Mesodermal cell (in vitro differentiated cells): ENCODE measurements at regions not wholly inside any gene's neighbourhood (a gene's known extent, or its start where the extent isn't known, plus 50 kb on each side); places are given as distances from the start of the nearest gene placed in this dataset.

Source experiments
- H3K27ac ChIP-seq: 2 replicates; pipeline ENCODE4 v1.7.0; 2013; ENCODE audit warnings: mild to moderate bottlenecking, low read depth, low read length, moderate library complexity; ENCODE audit not compliant: severe bottlenecking
- H3K36me3 ChIP-seq: 2 replicates; pipeline ENCODE4 v1.7.1; 2013; ENCODE audit warnings: mild to moderate bottlenecking, low read length, moderate library complexity; ENCODE audit not compliant: control insufficient read depth, insufficient read depth
- H3K4me1 ChIP-seq: one replicate; pipeline ENCODE4 v1.7.1; 2013; ENCODE audit warnings: mild to moderate bottlenecking, low read length; ENCODE audit not compliant: insufficient read depth, control insufficient read depth, poor library complexity, severe bottlenecking
- H3K4me3 ChIP-seq: 2 replicates; pipeline ENCODE4 v1.7.0; 2013; ENCODE audit warnings: low read length, control low read depth, mild to moderate bottlenecking; ENCODE audit not compliant: insufficient read depth, poor library complexity, severe bottlenecking; ENCODE audit errors: extremely low read depth
- H3K9me3 ChIP-seq: 2 replicates; pipeline ENCODE4 v1.7.1; 2013; ENCODE audit warnings: mild to moderate bottlenecking, low read length, moderate library complexity; ENCODE audit not compliant: control insufficient read depth
- WGBS, 2 experiments: methylation state at CpG; one replicate each; pipeline ENCODE4 v1.1.5; 2013; ENCODE audit warnings: missing lambda C conversion rate in 2 of 2; ENCODE audit not compliant: insufficient coverage in 2 of 2; 5-methylcytosine and 5-hydroxymethylcytosine counted together

DNA sequence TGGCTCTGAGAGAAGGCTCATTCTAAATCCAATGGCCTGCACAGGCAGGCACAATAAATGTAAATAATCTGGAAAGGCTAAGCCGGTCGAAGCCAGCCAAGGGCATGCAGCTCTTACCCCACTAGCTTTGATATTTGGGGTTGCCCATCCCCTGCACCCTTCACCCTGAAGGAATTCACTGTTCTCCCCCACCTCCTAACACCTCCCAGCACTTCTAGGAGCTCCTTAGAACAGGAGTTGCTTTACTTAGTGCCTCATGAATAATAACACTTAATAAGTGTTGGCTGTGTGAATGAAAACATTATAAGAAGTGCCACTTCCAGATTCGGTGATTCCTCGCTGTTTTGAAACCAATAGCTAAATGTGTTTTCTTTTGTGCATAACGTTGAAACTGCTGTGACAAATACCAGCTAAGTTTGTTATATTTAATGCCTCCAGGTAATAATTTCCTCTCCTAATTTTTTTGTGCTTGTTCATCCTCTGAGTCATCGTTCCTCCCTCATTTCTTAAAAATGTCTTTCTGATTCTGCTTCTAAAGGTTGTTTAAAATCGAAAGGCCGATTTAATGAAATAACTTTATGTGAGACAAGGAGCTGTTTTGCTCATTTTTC, 458.8 kb downstream of the METTL4 start:
- no peak overlapping the region for H3K27ac ChIP-seq
- no peaks in the 10 kb centered on the region for H3K36me3 ChIP-seq
- H3K4me3 ChIP-seq = no peak overlapping the region
- no peaks in the 10 kb centered on the region for H3K9me3 ChIP-seq
- peaks cover 12% of the 10 kb centered on the region for H3K4me1 ChIP-seq
- 94 to 96% methylated on average over 3 to 5 of the region's 8 CpGs for WGBS, 2 experiments

DNA sequence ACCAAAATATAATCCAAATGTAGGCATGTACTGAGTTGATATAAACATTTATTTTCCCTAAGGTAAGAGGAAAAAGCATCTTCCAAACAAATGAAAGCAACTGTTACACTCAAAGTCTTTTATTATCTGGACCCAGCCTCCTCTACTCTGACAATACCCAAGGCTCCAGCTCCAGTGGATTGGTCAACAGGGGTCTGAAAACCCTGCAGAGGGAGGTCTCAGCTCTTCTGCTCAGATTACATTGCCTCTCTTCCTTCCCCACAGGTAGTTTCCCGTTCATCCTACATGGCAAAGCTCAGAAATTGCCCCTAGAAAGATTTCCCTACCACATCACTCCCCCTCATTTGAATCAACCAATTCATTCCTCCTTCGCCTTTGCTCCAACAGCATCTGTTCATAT, 457.0 kb downstream of the METTL4 start:
- no peak overlapping the region for H3K27ac ChIP-seq
- no peaks in the 10 kb centered on the region for H3K9me3 ChIP-seq
- no peak overlapping the region for H3K4me3 ChIP-seq
- 45 to 50% methylated on average over 2 of the region's 2 CpGs for WGBS, 2 experiments
- H3K36me3 ChIP-seq = no peaks in the 10 kb centered on the region
- peaks cover 12% of the 10 kb centered on the region for H3K4me1 ChIP-seq

DNA sequence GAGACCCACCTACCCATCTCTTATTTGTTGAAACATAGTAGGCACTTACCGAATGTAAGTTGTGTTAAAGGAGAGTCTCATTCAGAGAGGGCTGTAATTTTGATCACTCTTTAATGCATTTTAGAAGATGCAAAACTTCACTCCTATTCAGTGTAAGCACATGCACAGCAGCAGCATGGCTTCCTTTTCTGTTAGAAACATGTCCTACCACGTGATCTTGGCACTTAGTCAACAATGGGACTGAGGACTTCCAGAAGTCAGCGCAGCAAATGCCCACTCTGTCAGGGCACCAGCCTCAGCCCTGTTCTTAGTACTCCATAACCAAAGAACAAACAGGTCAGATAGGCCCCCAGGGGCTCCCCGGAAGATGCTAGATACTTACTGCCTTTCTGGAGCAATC, 456.5 kb downstream of the METTL4 start:
- Histone ChIP-seq H3K4me1 (peaks cover 12% of the 10 kb centered on the region), H3K27ac (no peak overlapping the region), H3K9me3 (no peaks in the 10 kb centered on the region), H3K36me3 (no peaks in the 10 kb centered on the region), H3K4me3 (no peak overlapping the region)
- 83 to 94% methylated on average over 3 of the region's 4 CpGs for WGBS, 2 experiments

DNA sequence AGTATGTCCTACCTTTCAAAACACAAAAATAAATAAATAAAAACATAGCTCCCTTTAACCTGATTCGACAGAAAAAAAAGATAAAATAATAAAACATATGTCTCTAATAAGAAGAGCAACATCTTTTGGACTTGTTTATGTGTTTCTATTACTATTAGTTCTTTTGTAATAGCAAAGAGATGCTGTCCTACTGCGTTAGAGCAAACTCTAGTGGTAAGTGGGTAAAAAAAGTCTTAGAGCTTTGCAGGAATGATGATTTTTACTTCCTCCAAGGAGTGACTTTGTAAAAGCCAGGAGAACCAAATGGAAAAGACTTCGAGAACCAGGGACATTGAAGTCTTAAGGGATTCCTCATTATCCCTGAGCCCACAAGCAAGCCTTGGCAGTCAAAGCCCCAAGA, 450.1 kb downstream of the METTL4 start:
- no peaks in the 10 kb centered on the region for H3K36me3 ChIP-seq
- no peaks in the 10 kb centered on the region for H3K9me3 ChIP-seq
- no peak overlapping the region for H3K4me3 ChIP-seq
- 40 to 70% methylated on average over 1 to 2 of the region's 3 CpGs for WGBS, 2 experiments
- no peaks in the 10 kb centered on the region for H3K4me1 ChIP-seq
- H3K27ac ChIP-seq = no peak overlapping the region

DNA sequence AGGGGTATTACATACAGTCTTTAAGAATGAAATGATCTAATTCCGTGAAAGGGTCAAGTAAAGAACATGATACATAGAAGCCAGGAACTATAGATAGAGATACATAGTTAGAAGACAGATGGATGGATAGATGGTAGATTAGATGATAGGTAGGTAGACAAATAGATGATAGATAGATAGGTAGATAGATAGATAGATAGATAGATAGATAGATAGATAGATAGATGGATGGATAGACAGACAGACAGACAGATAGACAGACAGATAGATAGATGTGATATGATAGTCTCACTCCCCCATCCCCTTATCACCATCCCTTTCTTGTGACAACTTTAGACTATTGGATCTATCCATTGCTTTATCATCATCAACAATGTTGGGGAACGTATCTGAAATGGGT, 448.2 kb downstream of the METTL4 start:
- 86 to 93% methylated on average over 1 of the region's 2 CpGs for WGBS, 2 experiments
- Histone ChIP-seq H3K9me3 (no peaks in the 10 kb centered on the region), H3K4me3 (no peak overlapping the region), H3K27ac (no peak overlapping the region), H3K4me1 (no peaks in the 10 kb centered on the region), H3K36me3 (no peaks in the 10 kb centered on the region)

DNA sequence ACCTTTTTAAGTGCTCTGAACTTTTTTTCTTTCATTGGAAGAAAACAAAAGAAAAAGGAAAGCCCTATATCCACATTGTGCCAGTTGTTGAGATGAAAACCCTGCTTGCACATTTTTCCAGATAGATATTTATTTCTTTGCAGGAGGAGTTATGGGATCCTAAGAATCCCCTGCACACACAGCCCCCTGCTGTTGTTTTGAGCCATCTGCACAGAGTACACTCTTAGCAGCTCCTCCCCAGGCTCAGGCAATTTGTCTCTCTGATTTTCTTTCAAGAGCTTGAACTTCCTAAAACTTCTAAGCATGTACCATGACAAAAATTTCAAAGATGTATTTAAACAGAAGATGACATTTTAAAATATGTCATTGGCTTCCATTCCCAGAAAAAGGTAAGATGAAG, 436.9 kb downstream of the METTL4 start:
- H3K4me1 ChIP-seq = no peaks in the 10 kb centered on the region
- H3K36me3 ChIP-seq = no peaks in the 10 kb centered on the region
- H3K9me3 ChIP-seq = no peaks in the 10 kb centered on the region
- no peak overlapping the region for H3K27ac ChIP-seq
- H3K4me3 ChIP-seq = no peak overlapping the region

DNA sequence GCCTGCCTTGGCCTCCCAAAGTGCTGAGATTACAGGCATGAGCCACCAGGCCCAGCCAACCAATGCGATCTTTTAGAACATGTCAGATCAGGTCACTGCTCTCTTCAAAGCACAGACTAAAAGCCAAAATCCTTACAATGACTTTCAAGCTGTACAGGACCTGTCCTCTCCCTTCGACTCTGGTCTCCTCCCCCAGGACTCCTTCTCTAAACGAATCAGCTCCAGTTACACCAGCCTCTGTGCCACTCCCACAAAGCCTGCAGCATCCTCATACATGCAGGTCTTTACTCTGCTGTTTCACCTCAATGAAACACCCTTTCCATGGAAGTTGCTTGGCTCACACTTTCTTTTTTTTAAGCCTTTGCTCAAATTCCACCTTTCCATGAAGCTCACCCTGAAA, 436.0 kb downstream of the METTL4 start:
- 52 to 78% methylated on average over 3 of the region's 3 CpGs for WGBS, 2 experiments
- H3K27ac ChIP-seq = no peak overlapping the region
- no peak overlapping the region for H3K4me3 ChIP-seq
- H3K4me1 ChIP-seq = no peaks in the 10 kb centered on the region
- no peaks in the 10 kb centered on the region for H3K36me3 ChIP-seq
- H3K9me3 ChIP-seq = no peaks in the 10 kb centered on the region

DNA sequence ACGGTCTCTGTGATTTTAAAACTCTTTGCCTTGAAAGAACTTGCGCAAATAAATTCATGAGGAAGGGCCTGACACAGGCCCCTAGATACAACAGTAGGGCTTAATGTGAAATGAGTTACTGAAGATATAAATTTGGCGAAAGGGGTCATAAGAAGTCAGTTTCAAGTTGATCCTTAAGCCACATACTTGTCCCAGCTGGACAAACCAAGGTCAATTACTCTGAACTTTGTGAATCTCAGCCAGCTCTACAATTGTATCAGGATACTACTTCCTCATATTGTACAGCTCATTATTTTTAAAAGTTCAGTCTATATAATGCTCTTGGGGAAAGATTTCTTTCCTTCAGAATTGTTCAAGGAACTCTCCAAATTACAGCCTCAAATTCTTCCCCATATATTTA, 432.8 kb downstream of the METTL4 start:
- Histone ChIP-seq H3K36me3 (no peaks in the 10 kb centered on the region), H3K27ac (no peak overlapping the region), H3K4me3 (no peak overlapping the region), H3K9me3 (no peaks in the 10 kb centered on the region), H3K4me1 (no peaks in the 10 kb centered on the region)
- 92 to 100% methylated on average over 1 to 3 of the region's 3 CpGs for WGBS, 2 experiments

DNA sequence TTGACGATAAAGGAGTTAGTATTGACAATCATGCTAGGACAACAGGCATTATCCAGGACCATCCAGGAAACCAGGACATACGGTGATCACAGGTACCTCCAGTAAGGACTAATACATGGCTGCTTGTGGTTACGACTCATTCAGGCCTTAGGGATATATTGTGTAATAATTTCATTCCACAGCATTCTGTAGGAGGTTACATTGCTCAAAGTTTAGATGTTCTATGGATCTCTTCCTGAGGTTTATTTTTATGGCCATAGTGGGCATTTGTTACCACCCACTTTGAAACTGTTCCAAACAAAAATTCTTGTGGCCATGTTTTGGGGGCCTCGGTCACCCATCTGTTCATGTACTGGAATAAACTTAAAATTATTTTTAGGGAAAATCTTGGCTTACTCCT, 431.6 kb downstream of the METTL4 start:
- Histone ChIP-seq H3K36me3 (no peaks in the 10 kb centered on the region), H3K9me3 (no peaks in the 10 kb centered on the region), H3K27ac (no peak overlapping the region), H3K4me1 (peaks cover 4% of the 10 kb centered on the region), H3K4me3 (no peak overlapping the region)
- 84 to 100% methylated on average over 2 of the region's 4 CpGs for WGBS, 2 experiments

DNA sequence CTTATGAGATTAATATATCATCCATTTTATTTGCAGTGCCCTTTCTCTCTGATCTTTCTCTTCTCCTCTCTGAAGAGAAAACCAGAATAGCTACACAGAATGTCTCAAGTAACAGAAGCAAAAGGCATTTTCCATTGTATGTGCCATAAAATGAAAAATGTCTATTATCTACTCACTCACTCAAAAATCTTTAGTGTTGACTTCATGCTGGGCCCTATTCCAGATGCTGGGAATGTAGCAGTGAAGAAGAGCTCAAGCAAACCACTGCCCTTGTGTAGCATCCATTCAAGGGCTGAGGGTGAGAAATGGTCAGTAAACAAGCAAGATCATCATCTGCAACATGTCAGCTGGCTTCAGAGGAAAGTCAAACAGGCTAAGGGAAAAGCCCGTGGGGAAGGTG, 427.7 kb downstream of the METTL4 start:
- Histone ChIP-seq H3K9me3 (no peaks in the 10 kb centered on the region), H3K4me1 (peaks cover 4% of the 10 kb centered on the region), H3K4me3 (no peak overlapping the region), H3K27ac (no peak overlapping the region), H3K36me3 (no peaks in the 10 kb centered on the region)
- WGBS, 2 experiments = 86 to 100% methylated on average over 1 of the region's 1 CpG

DNA sequence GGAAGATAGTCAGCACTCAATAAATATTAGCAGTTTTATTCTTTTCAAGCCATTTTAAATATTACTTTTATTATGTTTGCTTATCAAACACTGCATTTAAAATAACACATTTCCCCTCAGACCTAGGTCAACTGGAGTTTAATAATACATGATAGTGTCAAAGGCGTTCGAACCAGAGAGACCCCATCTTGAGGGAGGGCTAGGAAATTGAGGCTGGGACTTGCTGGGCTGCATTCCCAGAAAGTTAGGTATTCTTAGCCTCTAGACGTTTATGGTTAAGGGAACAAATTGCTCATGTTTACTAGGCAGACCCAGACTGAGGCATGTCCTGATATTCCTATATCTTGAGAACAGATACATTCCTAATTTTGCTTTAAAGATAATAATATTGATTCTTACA, 426.5 kb downstream of the METTL4 start:
- Histone ChIP-seq H3K27ac (no peak overlapping the region), H3K36me3 (no peaks in the 10 kb centered on the region), H3K4me1 (peaks cover 4% of the 10 kb centered on the region), H3K4me3 (no peak overlapping the region), H3K9me3 (no peaks in the 10 kb centered on the region)
- WGBS, 2 experiments = 100% methylated on average over 1 of the region's 3 CpGs; no CpG with 5 or more reads in 1 of the 2 experiments
